IgD-negative memory B cell (primary cell): ENCODE measurements at regions not wholly inside any gene's neighbourhood (a gene's known extent, or its start where the extent isn't known, plus 50 kb on each side); places are given as distances from the start of the nearest gene placed in this dataset.

Experiments used
- H3K27ac Mint-ChIP-seq, 3 donors: one replicate each; pipeline ENCODE4 v1.8.0; 2020 to 2022; ENCODE audit warnings: mild to moderate bottlenecking in 3 of 3, mixed read lengths in 3 of 3, moderate library complexity in 1 of 3
- H3K27me3 Mint-ChIP-seq: one replicate; pipeline ENCODE4 v1.8.0; 2021; ENCODE audit warnings: mixed read lengths
- H3K36me3 Mint-ChIP-seq: one replicate; pipeline ENCODE4 v1.8.0; 2020; ENCODE audit warnings: mild to moderate bottlenecking, mixed read lengths
- H3K4me1 Mint-ChIP-seq, 3 donors: one replicate each; pipeline ENCODE4 v1.8.0; 2020 to 2022; ENCODE audit warnings: mixed read lengths in 3 of 3, mild to moderate bottlenecking in 1 of 3
- H3K4me3 Mint-ChIP-seq, 4 donors: one replicate each; pipeline ENCODE4 v1.8.0; 2020 to 2022; ENCODE audit warnings: mild to moderate bottlenecking in 4 of 4, mixed read lengths in 4 of 4, moderate library complexity in 3 of 4
- H3K9me3 Mint-ChIP-seq, 3 donors: one replicate each; pipeline ENCODE4 v1.8.0; 2020 to 2021; ENCODE audit warnings: mixed read lengths in 3 of 3, mild to moderate bottlenecking in 1 of 3

DNA sequence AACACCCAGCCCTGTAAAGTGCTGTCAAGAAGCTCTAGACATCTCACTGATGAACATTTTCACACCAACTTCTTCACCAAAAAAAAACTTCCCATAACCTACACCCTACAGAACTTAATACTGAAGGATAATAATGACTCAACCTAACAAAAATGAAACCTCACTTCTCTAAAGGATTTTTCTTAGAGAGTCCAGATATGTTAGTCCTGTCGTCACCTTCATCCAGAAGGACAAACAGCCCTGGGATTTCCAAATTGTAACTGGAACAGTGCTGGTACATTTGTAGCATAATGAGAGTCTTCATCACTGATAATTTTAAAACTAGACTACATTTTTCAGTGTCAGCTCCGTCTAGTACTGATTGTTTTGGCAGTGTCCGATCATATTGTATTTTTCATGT is 528.6 kb upstream of the CELF2 start:
- H3K27ac Mint-ChIP-seq, result no peak overlapping the region
- no peaks in the 10 kb centered on the region for H3K4me1 Mint-ChIP-seq
- H3K9me3 Mint-ChIP-seq, result peaks cover 0 to 4% (median 0%) of the 10 kb centered on the region in 3 donors
- H3K36me3 Mint-ChIP-seq, result no peaks in the 10 kb centered on the region
- H3K27me3 Mint-ChIP-seq, result peaks cover 4% of the 10 kb centered on the region
- H3K4me3 Mint-ChIP-seq, result no peak overlapping the region

GRCh38 chr10:10489805-10490571 is 527.7 kb upstream of the CELF2 start:
- H3K36me3 Mint-ChIP-seq, result no peaks in the 10 kb centered on the region
- H3K4me3 Mint-ChIP-seq, result no peak overlapping the region
- peaks cover 0 to 4% (median 0%) of the 10 kb centered on the region in 3 donors for H3K9me3 Mint-ChIP-seq
- H3K27ac Mint-ChIP-seq, result no peak overlapping the region
- H3K27me3 Mint-ChIP-seq, result peaks cover 4% of the 10 kb centered on the region
- no peaks in the 10 kb centered on the region for H3K4me1 Mint-ChIP-seq

GRCh38 chr10:10490581-10490980 is 527.1 kb upstream of the CELF2 start:
- no peaks in the 10 kb centered on the region for H3K36me3 Mint-ChIP-seq
- peaks cover 0 to 4% (median 0%) of the 10 kb centered on the region in 3 donors for H3K9me3 Mint-ChIP-seq
- no peak overlapping the region for H3K4me3 Mint-ChIP-seq
- H3K27me3 Mint-ChIP-seq, result peaks cover 4% of the 10 kb centered on the region
- H3K4me1 Mint-ChIP-seq, result no peaks in the 10 kb centered on the region
- H3K27ac Mint-ChIP-seq, result no peak overlapping the region

- Mint-ChIP-seq H3K4me3 (no peak overlapping the region), H3K9me3 (peaks cover 0 to 4% (median 0%) of the 10 kb centered on the region in 3 donors), H3K27ac (no peak overlapping the region), H3K36me3 (no peaks in the 10 kb centered on the region), H3K27me3 (peaks cover 4% of the 10 kb centered on the region), H3K4me1 (no peaks in the 10 kb centered on the region)
Measured at GRCh38 chr10:10492420-10492819, 525.3 kb upstream of the CELF2 start.

DNA sequence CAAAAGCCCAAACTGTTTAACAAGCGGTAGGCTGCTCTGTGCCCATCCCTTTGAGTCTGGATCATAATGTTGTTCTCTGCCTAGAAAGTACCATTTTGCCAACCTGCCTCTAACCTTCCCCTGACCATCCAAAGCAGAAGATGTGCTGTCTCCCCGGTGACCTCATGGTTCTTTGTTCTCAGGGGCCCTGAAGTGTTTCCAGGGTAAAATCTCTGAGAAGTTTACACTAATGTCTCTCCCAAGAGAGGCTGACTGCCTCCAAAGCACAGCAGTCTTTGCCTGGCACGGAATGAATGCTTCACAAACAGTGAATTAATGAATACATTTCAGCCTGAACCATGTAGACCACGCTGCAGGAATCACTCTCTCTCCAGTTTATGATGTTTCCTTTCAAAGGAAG is 523.8 kb upstream of the CELF2 start:
- H3K27me3 Mint-ChIP-seq, result peaks cover 4% of the 10 kb centered on the region
- H3K27ac Mint-ChIP-seq, result no peak overlapping the region
- no peaks in the 10 kb centered on the region for H3K4me1 Mint-ChIP-seq
- H3K9me3 Mint-ChIP-seq, result peaks cover 0 to 9% (median 0%) of the 10 kb centered on the region in 3 donors
- no peak overlapping the region for H3K4me3 Mint-ChIP-seq
- peaks cover 2% of the 10 kb centered on the region for H3K36me3 Mint-ChIP-seq

- H3K9me3 Mint-ChIP-seq, result peaks cover 0 to 12% (median 9%) of the 10 kb centered on the region in 3 donors
- no peaks in the 10 kb centered on the region for H3K4me1 Mint-ChIP-seq
- peaks cover 2% of the 10 kb centered on the region for H3K36me3 Mint-ChIP-seq
- H3K27ac Mint-ChIP-seq, result no peak overlapping the region
- peaks cover 2% of the 10 kb centered on the region for H3K27me3 Mint-ChIP-seq
- no peak overlapping the region for H3K4me3 Mint-ChIP-seq
Measured at GRCh38 chr10:10497245-10497644, 520.4 kb upstream of the CELF2 start.

DNA sequence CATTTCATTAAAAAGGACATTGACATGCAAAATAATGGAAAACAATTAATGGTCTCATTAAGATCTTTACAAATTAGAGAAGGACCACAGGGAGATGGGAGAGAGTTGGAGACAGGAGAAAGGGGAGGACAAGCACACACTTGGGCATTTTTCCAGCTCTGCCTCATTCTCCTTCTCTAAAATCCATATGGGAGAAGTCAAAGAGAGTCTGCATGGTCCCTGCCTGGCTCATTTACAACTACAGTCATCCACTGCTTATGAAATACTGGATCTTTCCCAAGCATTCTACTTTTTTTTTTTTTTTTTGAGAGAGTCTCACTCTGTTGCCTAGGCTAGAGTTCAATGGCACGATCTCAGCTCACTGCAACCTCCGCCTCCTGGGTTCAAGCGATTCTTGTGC is 518.9 kb upstream of the CELF2 start:
- H3K27ac Mint-ChIP-seq, result no peak overlapping the region
- H3K4me1 Mint-ChIP-seq, result no peaks in the 10 kb centered on the region
- peaks cover 0 to 9% (median 8%) of the 10 kb centered on the region in 3 donors for H3K9me3 Mint-ChIP-seq
- peaks cover 2% of the 10 kb centered on the region for H3K27me3 Mint-ChIP-seq
- H3K36me3 Mint-ChIP-seq, result peaks cover 2% of the 10 kb centered on the region
- no peak overlapping the region for H3K4me3 Mint-ChIP-seq

DNA sequence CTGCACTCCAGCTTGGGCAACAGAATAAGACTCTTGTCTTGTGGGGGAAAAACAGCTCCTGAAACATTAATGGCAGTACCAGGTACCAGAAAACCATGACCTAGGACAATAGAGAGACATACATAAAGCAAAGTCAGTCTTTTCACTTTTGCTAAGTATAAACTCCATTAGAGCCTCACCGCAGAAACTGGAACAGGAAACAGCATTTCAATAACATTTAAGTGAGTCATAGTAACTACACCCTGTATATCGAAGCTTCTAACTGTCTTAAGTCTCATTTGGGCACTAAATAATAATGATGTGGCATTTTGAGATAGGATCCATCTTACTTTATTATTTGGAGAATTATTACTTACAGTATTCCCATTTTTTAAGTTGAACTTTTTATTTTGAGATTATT is 517.8 kb upstream of the CELF2 start:
- no peak overlapping the region for H3K4me3 Mint-ChIP-seq
- H3K36me3 Mint-ChIP-seq, result peaks cover 2% of the 10 kb centered on the region
- no peaks in the 10 kb centered on the region for H3K27me3 Mint-ChIP-seq
- peaks cover 0 to 9% (median 8%) of the 10 kb centered on the region in 3 donors for H3K9me3 Mint-ChIP-seq
- no peak overlapping the region for H3K27ac Mint-ChIP-seq
- H3K4me1 Mint-ChIP-seq, result no peaks in the 10 kb centered on the region

GRCh38 chr10:10500937-10501336 is 516.7 kb upstream of the CELF2 start:
- no peaks in the 10 kb centered on the region for H3K27me3 Mint-ChIP-seq
- peaks cover 2% of the 10 kb centered on the region for H3K36me3 Mint-ChIP-seq
- no peaks in the 10 kb centered on the region for H3K4me1 Mint-ChIP-seq
- no peak overlapping the region for H3K27ac Mint-ChIP-seq
- peaks cover 0 to 10% (median 9%) of the 10 kb centered on the region in 3 donors for H3K9me3 Mint-ChIP-seq
- H3K4me3 Mint-ChIP-seq, result no peak overlapping the region

DNA sequence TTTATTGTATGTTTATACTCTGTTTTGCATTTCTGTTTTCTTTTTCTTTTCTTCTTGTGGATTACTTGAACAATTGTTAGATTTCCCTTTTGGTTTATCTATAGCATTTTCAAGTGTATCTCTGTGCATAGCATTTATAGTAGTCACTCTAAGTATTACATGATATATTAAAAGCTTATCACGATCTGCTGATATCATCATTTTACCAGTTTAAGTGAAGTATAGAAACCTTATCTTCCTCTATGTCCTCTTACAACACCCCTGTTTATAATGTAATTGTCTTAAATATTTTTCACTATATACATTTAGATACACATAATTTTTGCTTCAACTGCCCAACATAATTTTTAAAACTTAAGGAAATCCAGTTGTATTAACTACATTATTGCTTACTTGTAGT is 513.9 kb upstream of the CELF2 start:
- H3K27ac Mint-ChIP-seq, result no peak overlapping the region
- peaks cover 2 to 9% (median 5%) of the 10 kb centered on the region in 3 donors for H3K9me3 Mint-ChIP-seq
- H3K4me3 Mint-ChIP-seq, result no peak overlapping the region
- no peaks in the 10 kb centered on the region for H3K27me3 Mint-ChIP-seq
- no peaks in the 10 kb centered on the region for H3K36me3 Mint-ChIP-seq
- no peaks in the 10 kb centered on the region for H3K4me1 Mint-ChIP-seq

DNA sequence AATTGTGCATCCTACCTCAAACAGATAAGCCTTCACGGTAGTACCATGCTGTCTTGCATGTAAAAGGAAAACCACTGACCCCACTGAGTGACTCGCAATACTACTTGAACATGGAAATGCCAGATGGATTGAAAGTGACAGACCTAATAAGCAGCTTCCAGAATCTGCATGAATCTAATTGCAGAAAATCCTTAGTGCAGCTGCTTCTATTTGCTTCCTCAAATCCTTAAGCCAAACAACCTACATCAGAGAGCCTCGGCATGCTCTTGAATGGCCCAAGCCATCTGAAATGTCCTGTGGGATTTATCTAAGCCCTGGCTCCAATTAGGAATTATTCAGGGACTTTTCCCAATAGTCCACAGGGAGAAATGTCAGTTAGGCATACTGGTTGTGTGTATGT is 509.5 kb upstream of the CELF2 start:
- peaks cover 2% of the 10 kb centered on the region for H3K27me3 Mint-ChIP-seq
- H3K9me3 Mint-ChIP-seq, result peaks cover 0 to 4% (median 2%) of the 10 kb centered on the region in 3 donors
- no peaks in the 10 kb centered on the region for H3K4me1 Mint-ChIP-seq
- no peaks in the 10 kb centered on the region for H3K36me3 Mint-ChIP-seq
- no peak overlapping the region for H3K27ac Mint-ChIP-seq
- H3K4me3 Mint-ChIP-seq, result no peak overlapping the region

DNA sequence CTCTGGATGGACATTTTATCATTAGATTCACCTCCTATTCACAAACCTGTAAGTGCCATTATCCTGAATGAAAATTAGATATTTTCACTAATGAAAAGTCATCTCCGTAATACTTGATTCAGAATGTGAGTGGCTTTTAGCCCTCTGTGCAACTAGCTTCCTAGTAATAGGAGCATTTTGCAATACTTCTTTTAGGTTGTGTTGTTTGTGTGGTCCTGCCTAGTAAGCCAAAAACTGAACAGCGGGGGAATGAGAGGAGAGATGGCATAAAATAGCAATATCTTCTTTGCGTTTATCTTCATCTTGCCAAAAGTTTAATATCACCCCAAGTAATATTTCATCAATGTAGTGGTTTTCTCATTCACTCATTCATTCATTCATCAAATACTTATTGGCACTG is 507.5 kb upstream of the CELF2 start:
- Mint-ChIP-seq H3K4me1 (no peaks in the 10 kb centered on the region), H3K4me3 (no peak overlapping the region), H3K27ac (no peak overlapping the region), H3K9me3 (peaks cover 0 to 9% (median 2%) of the 10 kb centered on the region in 3 donors), H3K36me3 (no peaks in the 10 kb centered on the region), H3K27me3 (peaks cover 2% of the 10 kb centered on the region)

GRCh38 chr10:10513067-10513466 is 504.6 kb upstream of the CELF2 start:
- Mint-ChIP-seq H3K36me3 (no peaks in the 10 kb centered on the region), H3K27me3 (peaks cover 2% of the 10 kb centered on the region), H3K4me1 (no peaks in the 10 kb centered on the region), H3K27ac (no peak overlapping the region), H3K4me3 (no peak overlapping the region), H3K9me3 (peaks cover 0 to 7% (median 0%) of the 10 kb centered on the region in 3 donors)

- Mint-ChIP-seq H3K4me3 (no peak overlapping the region), H3K27me3 (peaks cover 2% of the 10 kb centered on the region), H3K27ac (no peak overlapping the region), H3K9me3 (peaks cover 0 to 6% (median 0%) of the 10 kb centered on the region in 3 donors), H3K4me1 (no peaks in the 10 kb centered on the region), H3K36me3 (no peaks in the 10 kb centered on the region)
Measured at GRCh38 chr10:10513898-10514297, 503.8 kb upstream of the CELF2 start.

- no peaks in the 10 kb centered on the region for H3K27me3 Mint-ChIP-seq
- H3K27ac Mint-ChIP-seq, result no peak overlapping the region
- no peak overlapping the region for H3K4me3 Mint-ChIP-seq
- H3K9me3 Mint-ChIP-seq, result peaks cover 0 to 5% (median 0%) of the 10 kb centered on the region in 3 donors
- H3K36me3 Mint-ChIP-seq, result no peaks in the 10 kb centered on the region
- H3K4me1 Mint-ChIP-seq, result no peaks in the 10 kb centered on the region
Measured at GRCh38 chr10:10514797-10515196, 502.9 kb upstream of the CELF2 start.
